ENCODE measurements at regions not wholly inside any gene's neighbourhood (a gene's known extent, or its start where the extent isn't known, plus 50 kb on each side); places are given as distances from the start of the nearest gene placed in this dataset.

DNA sequence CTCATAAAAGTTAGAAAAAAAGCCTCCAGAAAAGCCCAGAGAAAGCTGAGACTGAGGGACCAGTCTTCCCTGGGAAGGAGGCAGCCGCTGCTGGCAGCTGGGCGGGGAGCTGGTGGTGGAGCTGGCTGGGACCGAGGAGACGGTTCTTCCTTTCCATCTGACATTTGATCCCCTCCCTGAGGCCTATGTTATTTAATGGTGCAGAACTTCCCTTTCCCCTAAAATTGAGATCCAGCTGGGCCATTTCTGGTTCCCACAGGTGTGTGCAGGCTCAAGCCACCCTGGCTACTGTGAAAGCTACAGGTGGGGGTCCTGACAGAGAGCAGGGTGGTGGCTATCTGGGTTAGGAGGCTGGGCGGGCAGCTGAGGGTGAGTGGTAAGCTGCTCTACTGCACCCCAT, 81.5 kb upstream of the FZD7 start:
- TF ChIP-seq POLR2A (IDR thresholded peaks at IDR 0.05) (no peak), POLR2AphosphoS5 (IDR thresholded peaks at IDR 0.05; ENCODE audit: insufficient read depth in 1 of 2, low read depth in 1 of 2) (no peak)
- TF ChIP-seq, protein P1, sequence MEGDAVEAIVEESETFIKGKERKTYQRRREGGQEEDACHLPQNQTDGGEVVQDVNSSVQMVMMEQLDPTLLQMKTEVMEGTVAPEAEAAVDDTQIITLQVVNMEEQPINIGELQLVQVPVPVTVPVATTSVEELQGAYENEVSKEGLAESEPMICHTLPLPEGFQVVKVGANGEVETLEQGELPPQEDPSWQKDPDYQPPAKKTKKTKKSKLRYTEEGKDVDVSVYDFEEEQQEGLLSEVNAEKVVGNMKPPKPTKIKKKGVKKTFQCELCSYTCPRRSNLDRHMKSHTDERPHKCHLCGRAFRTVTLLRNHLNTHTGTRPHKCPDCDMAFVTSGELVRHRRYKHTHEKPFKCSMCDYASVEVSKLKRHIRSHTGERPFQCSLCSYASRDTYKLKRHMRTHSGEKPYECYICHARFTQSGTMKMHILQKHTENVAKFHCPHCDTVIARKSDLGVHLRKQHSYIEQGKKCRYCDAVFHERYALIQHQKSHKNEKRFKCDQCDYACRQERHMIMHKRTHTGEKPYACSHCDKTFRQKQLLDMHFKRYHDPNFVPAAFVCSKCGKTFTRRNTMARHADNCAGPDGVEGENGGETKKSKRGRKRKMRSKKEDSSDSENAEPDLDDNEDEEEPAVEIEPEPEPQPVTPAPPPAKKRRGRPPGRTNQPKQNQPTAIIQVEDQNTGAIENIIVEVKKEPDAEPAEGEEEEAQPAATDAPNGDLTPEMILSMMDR (IDR thresholded peaks at IDR 0.05), result no peak
- no peak overlapping the region for H3K4me3 ChIP-seq
- H3K36me3 ChIP-seq, result no peaks in the 10 kb centered on the region
- DNase-seq (ENCODE audit: extremely low spot score in 2 of 2), result no peak
- no peaks in the 10 kb centered on the region for H3K27me3 ChIP-seq
- H3K4me1 ChIP-seq, result peaks cover 12% of the 10 kb centered on the region
- H3K27ac ChIP-seq, result no peak overlapping the region
- intact Hi-C loops (cut with DNase I), result no loop called here
- H3K9me3 ChIP-seq, result no peaks in the 10 kb centered on the region

DNA sequence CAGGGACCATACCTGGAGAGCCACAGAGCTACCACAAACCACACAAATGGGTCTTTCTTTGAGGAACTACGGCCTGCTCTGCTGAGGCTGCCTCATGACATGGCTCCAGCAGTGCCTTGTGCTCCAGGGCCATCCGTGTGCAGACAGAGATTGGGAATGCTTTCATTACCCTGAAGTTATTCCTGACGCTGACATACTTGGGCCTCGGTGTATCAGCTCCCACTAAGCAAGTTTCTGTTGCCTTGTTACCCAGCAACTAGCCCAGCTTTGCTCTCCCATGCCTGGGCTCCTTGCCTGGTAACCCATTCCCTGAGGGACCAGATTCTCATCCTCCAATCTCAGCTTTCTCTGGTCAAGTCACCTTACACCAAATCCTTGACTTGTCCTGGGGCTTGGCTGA, 80.3 kb upstream of the FZD7 start:
- intact Hi-C loops (cut with DNase I), result no loop called here
- H3K4me1 ChIP-seq, result peaks cover 12% of the 10 kb centered on the region
- H3K27me3 ChIP-seq, result no peaks in the 10 kb centered on the region
- no peak overlapping the region for H3K27ac ChIP-seq
- no peaks in the 10 kb centered on the region for H3K36me3 ChIP-seq
- H3K9me3 ChIP-seq, result no peaks in the 10 kb centered on the region
- TF ChIP-seq POLR2AphosphoS5 (IDR thresholded peaks at IDR 0.05; ENCODE audit: insufficient read depth in 1 of 2, low read depth in 1 of 2) (no peak), POLR2A (IDR thresholded peaks at IDR 0.05) (no peak)
- TF ChIP-seq, protein P1 (IDR thresholded peaks at IDR 0.05), result no peak
- H3K4me3 ChIP-seq, result no peak overlapping the region
- DNase-seq (ENCODE audit: extremely low spot score in 2 of 2), result no peak

DNA sequence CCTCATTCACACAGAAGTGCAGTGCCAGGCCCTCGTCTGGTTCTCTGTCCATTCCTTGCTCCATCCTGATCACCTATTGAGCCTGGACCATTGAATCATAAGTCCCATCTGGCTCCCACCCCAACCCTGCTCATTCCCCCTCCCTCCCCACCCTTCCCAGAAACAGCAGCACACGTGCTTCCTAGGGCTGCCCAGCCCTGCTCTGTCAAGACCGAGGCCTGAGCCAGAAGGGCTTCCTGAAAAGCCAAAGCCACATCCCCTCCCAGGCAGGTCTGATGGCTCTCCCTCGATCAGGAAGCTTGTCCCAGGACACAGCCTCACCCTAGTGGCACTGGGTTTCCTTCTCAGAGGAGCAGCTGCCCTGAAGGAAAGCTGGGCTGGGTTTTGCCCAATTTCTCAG, 79.8 kb upstream of the FZD7 start:
- no peak for DNase-seq (ENCODE audit: extremely low spot score in 2 of 2)
- no peaks in the 10 kb centered on the region for H3K36me3 ChIP-seq
- intact Hi-C loops (cut with DNase I), result no loop called here
- H3K27me3 ChIP-seq, result no peaks in the 10 kb centered on the region
- no peak overlapping the region for H3K27ac ChIP-seq
- H3K4me1 ChIP-seq, result peaks cover 12% of the 10 kb centered on the region
- no peak overlapping the region for H3K4me3 ChIP-seq
- TF ChIP-seq, protein P1 (IDR thresholded peaks at IDR 0.05), result no peak
- TF ChIP-seq POLR2AphosphoS5 (IDR thresholded peaks at IDR 0.05; ENCODE audit: insufficient read depth in 1 of 2, low read depth in 1 of 2) (no peak), POLR2A (IDR thresholded peaks at IDR 0.05) (no peak)
- H3K9me3 ChIP-seq, result no peaks in the 10 kb centered on the region

DNA sequence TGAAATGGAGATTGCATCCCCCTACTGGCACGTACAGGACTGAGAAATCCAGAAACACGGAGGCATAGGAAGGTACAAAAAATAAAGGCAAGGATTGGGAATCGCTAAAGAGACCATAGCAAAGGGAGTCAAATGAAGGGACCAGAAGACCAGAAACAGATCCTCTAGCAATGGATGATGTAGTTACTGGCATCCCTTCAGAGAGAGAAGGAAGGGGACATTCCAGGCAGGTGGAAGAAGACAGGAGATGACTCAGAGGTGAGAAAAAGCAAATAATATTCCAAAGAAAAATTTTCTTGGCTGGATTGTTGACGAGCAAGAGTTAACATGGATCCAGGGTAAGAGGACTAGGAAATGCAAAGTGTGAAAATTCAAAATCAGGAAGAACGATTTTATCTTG, 78.4 kb upstream of the FZD7 start:
- Histone ChIP-seq H3K4me1 (peaks cover 12% of the 10 kb centered on the region), H3K36me3 (no peaks in the 10 kb centered on the region), H3K4me3 (no peak overlapping the region), H3K27ac (no peak overlapping the region), H3K9me3 (no peaks in the 10 kb centered on the region), H3K27me3 (no peaks in the 10 kb centered on the region)
- no peak for DNase-seq (ENCODE audit: extremely low spot score in 2 of 2)
- TF ChIP-seq, protein P1 (IDR thresholded peaks at IDR 0.05), result no peak
- no peak for TF ChIP-seq POLR2A (IDR thresholded peaks at IDR 0.05)
- TF ChIP-seq POLR2AphosphoS5 (IDR thresholded peaks at IDR 0.05; ENCODE audit: insufficient read depth in 1 of 2, low read depth in 1 of 2), result no peak
- intact Hi-C loops (cut with DNase I), result no loop called here

DNA sequence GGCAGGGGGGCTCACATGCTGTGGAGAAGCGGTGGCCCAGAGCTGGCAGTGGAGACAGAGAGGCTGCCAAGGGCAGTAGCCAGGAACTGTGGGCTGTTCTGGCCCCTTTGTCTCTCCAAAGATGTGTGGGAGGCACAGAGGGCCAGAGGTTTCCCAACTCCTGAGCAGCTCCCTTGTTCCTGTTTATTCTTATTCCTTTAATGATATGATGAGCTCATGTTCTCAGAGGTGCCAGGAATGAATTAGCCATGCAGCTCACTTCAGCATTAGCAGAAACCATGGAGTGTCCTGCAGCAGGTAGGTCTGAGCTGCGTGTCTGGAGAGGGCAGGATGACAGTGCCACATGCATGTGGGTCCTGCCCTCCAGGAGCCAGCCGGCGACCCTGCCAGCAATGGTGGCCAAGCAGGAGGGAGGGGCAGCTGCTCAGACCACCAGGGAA, 77.9 kb upstream of the FZD7 start:
- Histone ChIP-seq H3K27ac (no peak overlapping the region), H3K27me3 (no peaks in the 10 kb centered on the region), H3K9me3 (no peaks in the 10 kb centered on the region), H3K4me1 (peaks cover 12% of the 10 kb centered on the region), H3K36me3 (no peaks in the 10 kb centered on the region), H3K4me3 (no peak overlapping the region)
- DNase-seq (ENCODE audit: extremely low spot score in 2 of 2), result no peak
- intact Hi-C loops (cut with DNase I), result no loop called here
- TF ChIP-seq, protein P1 (IDR thresholded peaks at IDR 0.05), result no peak
- TF ChIP-seq POLR2A (IDR thresholded peaks at IDR 0.05) (no peak), POLR2AphosphoS5 (IDR thresholded peaks at IDR 0.05; ENCODE audit: insufficient read depth in 1 of 2, low read depth in 1 of 2) (peak; percentile 21 to 79)
